ENCODE measurements at regions not wholly inside any gene's neighbourhood (a gene's known extent, or its start where the extent isn't known, plus 50 kb on each side); places are given as distances from the start of the nearest gene placed in this dataset.

GRCh38 chr22:49191506-49191980 is 636.1 kb downstream of the BRD1 start:
- H3K4me3 ChIP-seq (replicated peaks; ENCODE audit: low read depth, low read length): no peak overlapping the region
- no peak for DNase-seq (ENCODE audit: extremely low read depth, low read depth)
- TF ChIP-seq, protein P1, sequence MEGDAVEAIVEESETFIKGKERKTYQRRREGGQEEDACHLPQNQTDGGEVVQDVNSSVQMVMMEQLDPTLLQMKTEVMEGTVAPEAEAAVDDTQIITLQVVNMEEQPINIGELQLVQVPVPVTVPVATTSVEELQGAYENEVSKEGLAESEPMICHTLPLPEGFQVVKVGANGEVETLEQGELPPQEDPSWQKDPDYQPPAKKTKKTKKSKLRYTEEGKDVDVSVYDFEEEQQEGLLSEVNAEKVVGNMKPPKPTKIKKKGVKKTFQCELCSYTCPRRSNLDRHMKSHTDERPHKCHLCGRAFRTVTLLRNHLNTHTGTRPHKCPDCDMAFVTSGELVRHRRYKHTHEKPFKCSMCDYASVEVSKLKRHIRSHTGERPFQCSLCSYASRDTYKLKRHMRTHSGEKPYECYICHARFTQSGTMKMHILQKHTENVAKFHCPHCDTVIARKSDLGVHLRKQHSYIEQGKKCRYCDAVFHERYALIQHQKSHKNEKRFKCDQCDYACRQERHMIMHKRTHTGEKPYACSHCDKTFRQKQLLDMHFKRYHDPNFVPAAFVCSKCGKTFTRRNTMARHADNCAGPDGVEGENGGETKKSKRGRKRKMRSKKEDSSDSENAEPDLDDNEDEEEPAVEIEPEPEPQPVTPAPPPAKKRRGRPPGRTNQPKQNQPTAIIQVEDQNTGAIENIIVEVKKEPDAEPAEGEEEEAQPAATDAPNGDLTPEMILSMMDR (IDR thresholded peaks at IDR 0.05; ENCODE audit: low read depth, low read length, missing control alignments): no peak

DNA sequence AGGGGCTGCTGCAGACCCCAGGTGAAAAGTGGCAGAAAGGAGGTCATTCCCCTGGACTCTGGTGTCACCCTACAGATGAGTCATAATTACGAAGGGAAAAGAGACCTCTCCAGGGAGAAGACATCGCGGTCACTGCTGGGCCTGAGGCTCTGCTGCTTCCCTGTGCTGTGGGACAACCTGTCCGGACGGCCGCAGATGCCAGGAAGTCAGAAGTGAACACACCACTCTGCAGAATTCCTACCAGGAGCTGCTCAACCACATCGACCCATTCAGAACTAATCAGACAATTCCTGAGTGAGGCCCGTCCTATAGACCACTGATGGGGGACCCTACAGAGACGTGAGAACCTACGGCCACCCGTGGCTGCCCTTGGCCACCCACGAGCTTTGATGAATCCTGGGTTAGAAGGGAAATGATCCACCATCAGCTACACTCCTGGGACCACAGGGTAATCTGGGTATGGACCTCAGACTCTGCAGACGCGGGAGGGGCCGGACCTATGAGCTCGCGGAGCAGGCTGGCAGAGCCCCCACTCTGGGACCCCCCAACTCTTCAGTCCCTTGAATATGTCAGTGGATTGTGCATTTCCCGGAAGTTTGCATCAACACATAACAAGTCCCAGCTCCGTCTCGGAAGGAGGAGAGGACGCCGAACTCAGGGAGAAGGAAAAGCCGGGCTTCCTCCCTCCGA is 636.7 kb downstream of the BRD1 start:
- no peak for DNase-seq (ENCODE audit: extremely low read depth, low read depth)
- TF ChIP-seq, protein P1 (IDR thresholded peaks at IDR 0.05; ENCODE audit: low read depth, low read length, missing control alignments): no peak
- no peak overlapping the region for H3K4me3 ChIP-seq (replicated peaks; ENCODE audit: low read depth, low read length)

DNA sequence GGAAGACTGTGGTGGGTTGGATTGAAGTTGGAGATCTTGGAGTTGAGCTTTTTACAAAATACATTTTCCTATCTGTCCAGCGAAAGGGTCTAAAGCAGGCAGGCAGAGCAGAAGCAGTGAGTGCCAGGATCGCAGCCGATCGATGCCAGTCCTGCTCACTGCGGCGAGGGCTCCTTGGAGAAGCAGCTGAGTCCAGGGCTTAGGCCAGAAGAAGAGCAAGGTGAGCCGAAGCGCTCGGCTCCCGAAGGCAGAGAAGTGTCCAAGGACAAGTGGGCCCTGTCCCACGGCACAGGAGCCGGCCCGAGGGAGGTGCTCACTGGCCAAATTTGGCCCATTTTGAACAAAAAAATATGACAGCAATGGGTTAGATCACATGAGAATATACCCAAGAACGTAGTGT is 637.8 kb downstream of the BRD1 start:
- no peak for DNase-seq (ENCODE audit: extremely low read depth, low read depth)
- TF ChIP-seq, protein P1 (IDR thresholded peaks at IDR 0.05; ENCODE audit: low read depth, low read length, missing control alignments): no peak
- H3K4me3 ChIP-seq (replicated peaks; ENCODE audit: low read depth, low read length): no peak overlapping the region

DNA sequence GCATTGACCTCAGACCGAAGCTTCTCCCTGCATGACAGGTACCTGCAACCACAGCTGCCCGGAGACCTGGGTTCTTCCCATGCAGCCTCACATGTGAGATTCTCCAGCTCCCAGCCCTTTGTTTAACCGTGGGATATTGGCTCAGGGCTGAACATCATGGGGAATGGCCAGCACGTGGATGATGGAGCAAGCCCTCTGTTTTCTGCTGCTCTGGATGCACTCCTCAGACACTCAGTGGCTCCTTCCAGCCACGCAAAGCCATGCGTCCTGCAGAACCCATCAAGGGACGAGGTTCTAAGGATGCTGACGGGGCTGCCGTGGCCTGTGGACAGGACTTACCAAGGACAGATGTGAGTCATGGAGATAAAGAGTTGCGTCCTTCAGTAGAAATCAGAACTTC is 639.1 kb downstream of the BRD1 start:
- H3K4me3 ChIP-seq (replicated peaks; ENCODE audit: low read depth, low read length): no peak overlapping the region
- TF ChIP-seq, protein P1 (IDR thresholded peaks at IDR 0.05; ENCODE audit: low read depth, low read length, missing control alignments): no peak
- DNase-seq (ENCODE audit: extremely low read depth, low read depth): no peak

- TF ChIP-seq, protein P1 (IDR thresholded peaks at IDR 0.05; ENCODE audit: low read depth, low read length, missing control alignments): no peak
- H3K4me3 ChIP-seq (replicated peaks; ENCODE audit: low read depth, low read length): no peak overlapping the region
- no peak for DNase-seq (ENCODE audit: extremely low read depth, low read depth)
Observed at GRCh38 chr22:49188091-49188490, 639.6 kb downstream of the BRD1 start.

- no peak for DNase-seq (ENCODE audit: extremely low read depth, low read depth)
- TF ChIP-seq, protein P1 (IDR thresholded peaks at IDR 0.05; ENCODE audit: low read depth, low read length, missing control alignments): no peak
- no peak overlapping the region for H3K4me3 ChIP-seq (replicated peaks; ENCODE audit: low read depth, low read length)
Observed at GRCh38 chr22:49186762-49187161, 640.9 kb downstream of the BRD1 start.

DNA sequence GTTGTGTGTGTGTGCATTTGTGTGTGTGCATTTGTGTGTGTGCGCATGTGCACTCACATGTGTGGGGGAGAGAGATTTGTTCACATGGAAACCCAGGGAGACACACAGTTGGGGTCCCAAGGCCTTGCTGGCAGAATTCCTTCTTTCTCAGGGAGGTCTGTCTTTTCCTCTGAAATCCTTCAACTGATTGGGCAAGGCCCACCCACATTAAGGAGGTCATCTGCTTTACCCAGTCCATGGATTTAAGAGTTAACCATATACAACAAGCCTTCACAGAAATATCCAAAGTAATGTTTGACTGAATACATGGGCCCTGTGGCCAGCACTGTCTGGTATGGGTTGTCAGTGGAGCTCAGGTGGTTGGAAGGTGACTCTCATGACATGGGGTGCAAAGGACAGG is 641.4 kb downstream of the BRD1 start:
- no peak for DNase-seq (ENCODE audit: extremely low read depth, low read depth)
- H3K4me3 ChIP-seq (replicated peaks; ENCODE audit: low read depth, low read length): no peak overlapping the region
- TF ChIP-seq, protein P1 (IDR thresholded peaks at IDR 0.05; ENCODE audit: low read depth, low read length, missing control alignments): no peak
